Globus pallidus (tissue), 1 donor: ENCODE measurements at regions not wholly inside any gene's neighbourhood (a gene's known extent, or its start where the extent isn't known, plus 50 kb on each side); places are given as distances from the start of the nearest gene placed in this dataset.

Experiments used
- DNase-seq: peaks from one replicate; pipeline ENCODE4 v3.0.0-alpha.2; 2015; ENCODE audit warnings: low spot score

DNA sequence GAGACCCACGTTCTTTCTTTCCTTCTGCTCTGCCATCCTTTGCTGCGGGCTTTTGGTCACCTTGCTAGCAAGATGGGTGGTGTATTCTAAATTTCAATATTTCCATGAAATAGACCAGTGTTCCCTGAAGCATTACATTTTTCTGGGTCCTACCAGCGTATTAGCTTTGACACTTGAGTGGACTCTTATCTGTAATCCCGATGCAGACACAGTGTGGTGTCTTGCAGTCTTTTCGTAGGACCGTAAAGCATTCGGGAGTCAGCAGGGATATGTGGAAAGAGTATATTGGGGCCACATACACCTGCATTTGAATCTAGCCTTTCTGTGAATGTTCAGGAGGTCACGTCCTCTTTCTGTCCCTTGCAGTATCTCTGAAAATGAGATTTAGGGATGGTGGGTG, 124.7 kb upstream of the CPEB4 start:
- no peak for DNase-seq

DNA sequence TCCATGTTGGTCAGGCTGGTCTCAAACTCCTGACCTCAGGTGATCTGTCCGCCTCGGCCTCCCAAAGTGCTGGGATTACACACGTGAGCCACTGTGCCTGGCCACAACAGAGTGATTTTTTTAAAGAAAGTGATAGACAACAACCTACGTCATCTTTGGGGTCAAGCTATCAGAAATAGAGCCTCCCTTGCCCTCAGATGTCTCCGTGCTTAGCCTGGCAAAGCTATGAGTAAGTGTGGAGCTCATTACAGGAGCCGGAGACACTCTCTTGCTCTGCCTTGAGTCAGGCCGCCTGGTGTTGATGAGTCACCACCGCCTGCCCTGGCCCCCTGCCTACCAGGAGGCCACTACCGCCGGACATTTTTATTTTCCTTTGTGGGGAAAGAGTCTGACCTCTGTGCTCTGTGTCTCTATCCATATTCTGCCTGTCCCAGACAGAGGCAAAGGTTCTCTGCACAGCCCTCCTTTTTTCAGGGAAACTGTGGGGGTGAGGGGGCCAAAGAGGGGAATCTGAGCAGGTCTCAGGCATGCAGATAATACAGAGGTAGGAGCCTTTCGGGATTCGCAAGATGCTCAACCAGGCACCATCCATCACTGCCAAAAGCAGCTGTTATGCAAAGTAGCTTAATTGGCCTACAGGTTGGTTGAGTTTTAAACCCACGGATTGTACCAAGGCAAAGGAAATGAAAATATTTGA, 123.7 kb upstream of the CPEB4 start:
- DNase-seq: no peak

- DNase-seq: no peak
These were observed 123.0 kb upstream of the CPEB4 start for GRCh38 chr5:173765029-173765644.

- DNase-seq: no peak
These were observed 122.5 kb upstream of the CPEB4 start for GRCh38 chr5:173765661-173766060.

- DNase-seq: no peak
These were observed 120.4 kb upstream of the CPEB4 start for GRCh38 chr5:173767574-173768266.

DNA sequence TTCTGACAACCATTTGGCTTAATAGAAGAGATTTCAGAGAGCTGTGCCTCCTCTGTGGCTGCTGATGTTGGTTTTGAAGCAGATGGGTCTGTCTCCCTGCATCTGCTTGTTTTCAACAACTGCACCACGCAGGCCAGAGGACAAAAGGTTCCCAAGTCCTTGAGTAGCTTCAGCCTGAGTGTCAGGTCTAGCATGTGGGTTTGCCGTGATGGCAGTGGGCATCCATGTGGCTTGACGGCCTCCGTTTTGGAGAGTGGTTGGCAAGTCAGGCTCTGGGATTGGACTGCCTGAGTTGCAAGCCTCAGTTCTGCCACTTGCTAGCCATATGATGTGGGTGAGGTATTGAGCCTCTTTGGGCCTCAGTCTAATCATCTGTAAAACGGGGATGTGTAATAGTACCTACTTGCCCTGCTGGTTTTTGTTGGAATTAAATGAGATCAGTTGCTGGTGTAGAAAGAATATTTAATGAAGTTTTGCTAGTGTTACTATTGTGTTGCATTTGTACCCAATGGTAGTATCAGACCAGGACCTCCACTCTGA, 119.8 kb upstream of the CPEB4 start:
- no peak for DNase-seq

DNA sequence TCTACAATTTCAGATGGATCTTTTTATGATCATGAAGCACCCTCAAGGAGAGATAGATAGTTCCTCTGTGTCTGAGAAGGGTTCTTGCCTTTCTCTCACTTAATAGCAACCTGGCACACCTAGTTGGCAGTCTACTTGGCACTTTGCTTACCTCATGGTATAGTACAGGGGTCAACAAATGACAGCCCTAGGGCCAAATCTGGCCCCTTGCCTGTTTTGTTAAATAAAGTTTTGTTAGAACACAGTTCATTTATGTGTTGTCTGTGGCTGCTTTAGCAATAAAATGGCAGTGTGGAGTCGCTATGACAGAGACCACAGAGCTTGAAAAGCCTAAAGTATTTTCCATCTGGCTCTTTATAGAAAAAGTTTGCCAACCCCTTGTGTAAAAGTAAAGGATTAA, 119.3 kb upstream of the CPEB4 start:
- DNase-seq: no peak

DNA sequence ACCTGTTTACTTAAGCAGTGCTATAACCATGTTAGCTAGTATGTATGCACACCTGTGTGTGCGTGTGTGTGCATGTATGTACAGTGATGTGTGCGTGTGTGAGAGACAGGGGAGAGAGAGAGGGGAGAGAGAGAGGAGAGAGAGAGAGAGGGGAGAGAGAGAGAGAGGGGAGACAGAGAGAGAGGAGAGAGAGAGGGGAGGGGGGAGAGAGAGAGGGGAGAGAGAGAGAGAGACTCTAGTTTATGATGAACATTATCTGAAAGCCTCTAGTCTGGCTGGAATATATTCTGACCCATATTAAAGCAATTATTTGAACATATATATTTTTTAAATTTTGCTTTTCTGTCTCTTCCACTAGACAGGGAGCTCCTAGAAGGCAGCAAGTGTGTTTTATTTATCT, 117.5 kb upstream of the CPEB4 start:
- DNase-seq: no peak

GRCh38 chr5:173771121-173771724, 116.9 kb upstream of the CPEB4 start:
- DNase-seq: no peak

DNA sequence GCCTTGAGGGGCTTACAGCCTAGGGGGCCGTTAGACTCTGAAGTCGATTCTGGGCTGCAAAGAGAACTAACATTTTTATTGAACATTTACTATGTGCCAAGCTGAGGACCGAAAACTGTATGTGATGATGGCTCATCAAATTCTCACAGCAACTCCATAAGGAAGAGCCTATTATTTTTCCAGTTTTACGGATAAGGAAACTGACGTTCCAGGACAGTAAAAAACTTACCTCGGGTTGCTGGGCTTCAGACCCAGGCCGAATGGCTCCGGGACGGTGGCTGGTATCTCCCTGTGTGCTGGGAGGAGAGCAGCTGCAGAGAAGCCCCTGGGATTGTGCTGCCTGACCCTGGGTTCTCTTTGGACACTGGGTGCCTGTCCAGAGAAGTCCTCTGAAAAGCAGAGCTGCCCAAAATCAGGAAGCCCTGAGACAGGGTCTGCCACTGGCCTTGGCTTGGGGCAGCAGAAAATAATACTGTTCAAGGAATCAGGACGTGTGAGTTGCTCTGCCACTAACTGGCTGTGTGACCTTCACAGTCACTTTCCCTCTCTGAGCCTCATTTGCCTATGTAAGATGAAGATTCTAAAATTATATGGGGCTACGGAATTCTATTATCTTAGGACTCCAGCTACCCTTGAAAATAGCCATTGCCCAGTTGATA, 116.3 kb upstream of the CPEB4 start:
- DNase-seq: no peak

GRCh38 chr5:173772384-173773059, 115.6 kb upstream of the CPEB4 start:
- no peak for DNase-seq

- peak; percentile 69 for DNase-seq
These were observed 113.8 kb upstream of the CPEB4 start for GRCh38 chr5:173774271-173774761.

DNA sequence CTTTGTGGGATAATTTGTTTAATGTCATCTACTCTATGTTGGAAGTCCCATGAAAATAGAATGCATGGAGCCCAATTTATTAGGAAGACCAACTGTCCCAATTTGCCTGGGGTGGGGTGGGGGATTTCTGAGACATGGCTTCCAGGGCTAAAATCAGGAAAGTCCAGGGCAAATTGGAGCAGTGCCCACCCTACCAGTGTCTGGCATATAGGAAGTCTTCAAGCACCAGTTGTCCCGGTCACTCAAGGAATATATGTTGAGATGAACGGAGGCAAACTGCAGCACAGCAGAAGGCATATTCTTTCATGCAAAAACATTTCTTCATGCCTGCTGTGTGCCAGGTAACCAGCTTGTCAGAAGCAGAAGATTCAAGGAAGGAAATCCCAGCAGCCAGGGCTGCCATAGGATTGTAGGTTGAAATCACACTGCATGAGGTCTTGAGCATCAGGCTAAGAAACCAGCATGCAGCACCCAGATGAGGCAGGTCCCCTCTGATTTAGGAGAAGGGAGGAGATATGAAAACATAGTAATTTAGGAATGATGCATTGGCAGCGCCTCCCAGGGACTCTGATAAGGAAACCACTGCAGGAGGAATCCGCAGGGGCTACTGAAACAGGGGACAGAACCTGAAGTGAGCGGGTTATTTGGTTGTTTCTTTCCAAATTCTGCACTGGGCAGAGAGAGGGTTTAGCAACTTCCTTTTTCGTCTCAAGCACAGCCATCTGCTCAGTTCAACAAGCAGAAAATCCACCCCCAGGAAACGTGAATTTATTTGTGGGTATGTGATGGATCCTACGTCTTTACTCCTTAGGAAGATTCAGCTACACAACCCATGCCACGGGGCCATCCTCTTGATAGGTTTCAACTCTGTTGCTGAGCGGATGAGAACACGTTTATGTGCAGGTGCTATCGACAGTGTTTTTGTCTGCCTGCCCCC, 112.6 kb upstream of the CPEB4 start:
- no peak for DNase-seq

DNA sequence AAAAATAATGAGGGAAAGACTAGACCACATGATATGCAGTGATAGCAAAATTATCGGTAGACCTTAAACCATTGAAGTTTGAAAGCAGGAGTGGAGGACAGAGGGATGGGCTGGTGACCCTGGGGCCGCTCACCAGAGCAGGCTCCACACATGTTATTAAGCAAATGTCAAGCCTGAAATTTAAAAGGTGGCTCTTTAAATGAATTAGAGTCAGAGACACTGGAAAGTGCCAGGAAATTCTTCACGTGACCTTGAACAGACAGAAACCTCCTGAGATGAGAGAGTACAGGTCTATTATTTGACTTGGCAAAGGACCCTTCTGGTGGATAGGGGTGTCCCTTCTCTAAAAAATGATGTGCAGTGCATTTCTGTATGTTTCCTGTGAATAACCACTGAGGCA, 111.0 kb upstream of the CPEB4 start:
- no peak for DNase-seq

DNA sequence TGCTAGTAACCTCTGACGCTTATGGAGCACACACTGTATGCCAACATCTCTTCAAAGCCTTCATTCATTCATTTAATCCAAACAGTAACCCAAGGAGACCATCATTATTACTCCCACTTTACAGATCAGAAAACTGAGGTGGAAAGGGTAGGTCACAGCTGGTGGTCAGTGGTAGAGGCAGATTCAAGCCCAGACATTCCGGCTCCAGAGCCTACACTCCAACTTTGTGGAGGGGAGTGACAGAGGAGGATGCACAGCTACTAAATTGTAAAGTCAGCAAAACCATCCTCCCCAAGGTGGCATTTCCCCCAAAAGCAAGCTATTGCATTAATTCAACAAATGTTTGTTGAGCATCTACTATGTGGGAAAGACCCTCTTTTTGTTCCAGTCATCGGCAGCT, 110.5 kb upstream of the CPEB4 start:
- DNase-seq: no peak

DNA sequence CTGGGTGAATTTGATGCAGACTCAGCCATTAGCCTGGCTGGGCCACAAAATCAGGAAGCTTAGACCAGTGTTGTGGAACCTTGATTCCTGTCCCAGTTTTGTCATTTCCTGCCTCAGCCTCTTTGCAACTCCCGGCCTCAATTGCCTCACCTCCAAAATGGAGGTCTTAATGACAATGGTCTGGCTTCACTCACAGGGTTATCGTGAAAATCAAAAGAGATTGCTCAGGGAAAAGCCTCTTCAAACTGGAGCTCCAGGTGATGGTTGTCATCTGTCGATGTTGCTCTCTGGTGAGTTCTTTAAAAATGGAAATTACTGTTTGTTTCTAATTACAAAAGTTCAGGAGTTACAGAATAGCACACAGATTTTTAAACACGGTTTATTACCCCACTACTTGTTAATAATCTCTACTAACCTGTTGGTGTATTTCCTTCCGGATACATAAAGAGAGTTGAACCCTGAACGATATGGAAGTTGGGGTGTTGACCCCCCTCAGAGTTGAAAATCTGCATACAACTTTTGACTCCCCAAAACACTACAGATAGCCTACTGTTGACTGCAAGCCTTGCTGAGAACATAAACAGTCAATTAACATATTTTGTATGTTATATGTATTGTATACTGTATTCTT, 109.9 kb upstream of the CPEB4 start:
- no peak for DNase-seq

DNA sequence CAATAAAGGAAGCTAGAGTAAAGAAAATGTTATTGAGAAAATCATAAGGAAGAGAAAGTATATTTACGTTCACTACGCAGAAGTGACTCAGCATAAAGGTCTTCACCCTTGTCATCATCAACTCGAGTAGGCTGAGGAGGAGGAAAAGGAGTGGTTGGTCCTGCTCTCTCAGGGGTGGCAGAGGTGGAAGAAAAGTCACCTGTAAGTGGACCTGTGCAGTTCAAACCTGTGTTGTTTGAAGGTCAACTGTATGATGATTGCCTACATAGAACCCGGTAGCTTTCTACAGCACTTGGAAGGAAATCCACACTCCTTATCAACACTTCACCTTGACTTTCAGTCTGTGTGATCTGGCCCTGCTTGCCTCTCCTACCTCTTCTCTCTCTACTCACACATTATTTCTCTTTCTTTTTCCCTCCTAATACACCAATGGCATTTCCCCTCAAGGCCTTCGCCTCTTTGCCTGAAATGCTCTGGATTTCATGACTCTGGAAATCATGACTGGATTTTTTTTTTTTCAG, 109.3 kb upstream of the CPEB4 start:
- DNase-seq: no peak

DNA sequence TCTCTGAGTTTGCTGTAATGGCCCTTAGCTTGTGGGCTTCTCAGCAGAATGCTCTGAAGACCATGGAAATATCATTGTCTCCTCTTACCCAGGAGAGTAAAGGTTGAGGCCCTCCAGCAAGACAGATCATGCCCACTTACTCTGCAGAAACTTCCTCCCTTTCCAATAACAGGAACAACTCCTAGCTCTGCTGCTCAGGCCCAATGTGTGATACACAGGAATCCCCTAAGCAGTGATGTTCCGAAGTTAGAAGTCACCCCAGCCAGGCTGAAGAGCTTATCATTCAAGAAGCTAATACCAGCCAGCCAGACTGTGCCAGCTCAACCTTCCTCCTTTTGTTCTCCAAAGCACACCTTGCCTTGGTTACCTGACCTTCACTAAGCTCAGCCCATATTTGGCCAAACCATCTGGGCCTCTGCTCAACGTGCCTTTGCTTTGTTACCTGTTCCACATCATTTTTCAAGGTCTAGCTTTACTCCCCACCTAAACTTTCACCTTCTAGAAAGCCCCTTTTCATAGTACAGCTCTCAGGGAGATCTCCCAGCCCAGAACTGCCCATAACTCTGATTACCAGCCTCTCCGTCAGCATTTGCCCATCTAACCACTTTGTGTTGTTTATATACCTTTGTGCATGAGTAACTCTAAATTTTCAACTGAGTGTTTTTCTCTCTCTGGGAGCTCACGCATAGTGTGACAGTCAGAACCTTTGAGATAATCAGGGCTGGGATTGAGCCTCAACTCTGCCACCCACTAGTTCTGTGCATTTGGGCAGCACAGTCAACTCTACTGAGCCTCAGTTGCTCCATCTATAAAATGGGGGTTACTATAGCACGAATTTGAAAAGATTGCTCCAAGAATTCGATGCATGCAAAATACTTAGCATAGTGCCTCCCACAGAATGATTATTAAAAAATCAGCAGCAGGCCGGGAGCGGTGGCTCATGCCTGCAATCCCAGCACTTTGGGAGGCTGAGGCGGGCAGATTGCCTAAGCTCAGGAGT, 107.6 kb upstream of the CPEB4 start:
- no peak for DNase-seq
